Loucy (cell line): ENCODE measurements at regions not wholly inside any gene's neighbourhood (a gene's known extent, or its start where the extent isn't known, plus 50 kb on each side); places are given as distances from the start of the nearest gene placed in this dataset.

Experiments used
- CTCF ChIP-seq: fragments of 200-600 bp; sonication (generic); conservative IDR thresholded peaks from 2 replicates; pipeline ENCODE4 v1.5.1; 2014; ENCODE audit warnings: mild to moderate bottlenecking, antibody characterized with exemption, low read length
- EZH2phosphoT487 ChIP-seq: fragments of 200-600 bp; IDR thresholded peaks from 2 replicates; pipeline ENCODE4 v1.6.1; 2018; ENCODE audit warnings: antibody characterized with exemption, mild to moderate bottlenecking, moderate library complexity, borderline replicate concordance

DNA sequence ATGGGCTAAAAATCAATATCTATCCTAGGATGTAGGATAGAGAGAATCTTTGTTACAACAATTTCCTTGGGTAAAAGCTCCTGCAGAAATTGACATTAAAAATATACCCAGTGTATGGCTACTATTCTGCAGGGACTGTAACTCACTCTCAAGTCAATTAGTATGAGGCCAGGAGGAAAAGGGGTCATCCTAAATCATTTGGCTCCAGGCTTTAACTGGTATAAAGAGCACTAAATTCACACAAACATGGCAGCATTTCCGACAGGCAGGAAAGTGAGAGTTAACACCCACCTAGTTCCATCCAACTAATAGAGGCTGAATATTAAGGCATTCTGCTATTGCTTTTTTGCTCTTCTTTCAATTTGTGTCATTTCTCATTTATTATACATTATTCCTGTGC lies 218.6 kb upstream of the C1orf87 start:
- TF ChIP-seq CTCF, result no peak
- no peak for TF ChIP-seq EZH2phosphoT487
